ENCODE measurements at regions not wholly inside any gene's neighbourhood (a gene's known extent, or its start where the extent isn't known, plus 50 kb on each side); places are given as distances from the start of the nearest gene placed in this dataset.

- H3K18ac ChIP-seq (ENCODE audit: extremely low read depth, low read length): no peak overlapping the region
- DNase-seq (ENCODE audit: low read depth in 1 of 2, low spot score in 2 of 2) (no peak), FAIRE-seq (no peak)
- no peak overlapping the region for H3K9ac ChIP-seq (replicated peaks in 1 of 4; ENCODE audit: extremely low read depth in 1 of 4, low read depth in 3 of 4, low read length in 3 of 4)
- H2BK120ac ChIP-seq (replicated peaks; ENCODE audit: low read depth, low read length): no peak overlapping the region
- no peak overlapping the region for H3K23ac ChIP-seq (ENCODE audit: insufficient read length)
- POLR2A ChIA-PET (ENCODE audit: partially characterized antibody): interaction anchor here (0.7 kb wide), 1 partner anchor 13 kb away, joined by 4 read pairs; no protein-coding TSS in a partner anchor
- no peak overlapping the region for H2BK12ac ChIP-seq (ENCODE audit: low read depth, low read length)
- H3K36me3 ChIP-seq (ENCODE audit: control insufficient read depth in 2 of 4, insufficient read depth in 4 of 4, low read length in 3 of 4): no peaks in the 10 kb centered on the region; a peak in 1 of 8 replicates
- WGBS, 2 experiments (ENCODE audit: extremely low coverage in 1 of 2, insufficient coverage in 1 of 2, insufficient read length in 1 of 2, insufficient replicate concordance in 2 of 2, low coverage in 1 of 2, low lambda C conversion rate in 2 of 2, missing lambda C conversion rate in 1 of 2): 92 to 100% methylated on average over 1 of the region's 1 CpG
- no peaks in the 10 kb centered on the region for H3K4me1 ChIP-seq (replicated peaks in 1 of 4; ENCODE audit: control insufficient read depth in 3 of 4, insufficient read depth in 4 of 4, low read length in 3 of 4)
- H3K79me1 ChIP-seq (ENCODE audit: low read depth, low read length): no peaks in the 10 kb centered on the region
- no peak overlapping the region for H2AFZ ChIP-seq (ENCODE audit: low read length)
- H3K14ac ChIP-seq (ENCODE audit: insufficient read length): no peak overlapping the region
- no peak overlapping the region for H3K56ac ChIP-seq (replicated peaks; ENCODE audit: insufficient read length, low read depth, low read length)
- H3K9me3 ChIP-seq (ENCODE audit: insufficient read depth in 2 of 2, low read depth in 1 of 2, low read length in 1 of 2): no peaks in the 10 kb centered on the region
- H4K91ac ChIP-seq (replicated peaks; ENCODE audit: insufficient read length, low read length): no peak overlapping the region
- H2BK15ac ChIP-seq (ENCODE audit: low read length): no peak overlapping the region
- H3K4ac ChIP-seq (replicated peaks; ENCODE audit: insufficient read length, low read depth, low read length): no peak overlapping the region
- CTCF ChIA-PET (ENCODE audit: partially characterized antibody): no interaction called here
- H4K5ac ChIP-seq (ENCODE audit: insufficient read length, low read depth, low read length): no peak overlapping the region
- H3K27ac ChIP-seq (ENCODE audit: low read depth, low read length): no peak overlapping the region
- peaks cover 0 to 12% of the 10 kb centered on the region in 2 experiments for H4K20me1 ChIP-seq (replicated peaks in 1 of 2; ENCODE audit: control insufficient read depth in 1 of 2, insufficient read depth in 2 of 2, low read length in 2 of 2)
- H3K4me3 ChIP-seq (ENCODE audit: extremely low read depth in 1 of 4, insufficient read depth in 2 of 4, low read depth in 3 of 4, low read length in 4 of 4): no peak overlapping the region
- no peaks in the 10 kb centered on the region for H3K27me3 ChIP-seq (replicated peaks in 1 of 4; ENCODE audit: control insufficient read depth in 3 of 4, extremely low read depth in 1 of 4, insufficient read depth in 3 of 4, low read length in 3 of 4)
- no peak overlapping the region for H2AK5ac ChIP-seq (ENCODE audit: low read depth, low read length)
- H2BK5ac ChIP-seq (ENCODE audit: low read depth, low read length): no peak overlapping the region
- H3K23me2 ChIP-seq (ENCODE audit: low read depth, low read length): peaks cover 8% of the 10 kb centered on the region; the same call in 1 of the 2 replicates
- no peaks in the 10 kb centered on the region for H3K79me2 ChIP-seq (ENCODE audit: control insufficient read depth in 1 of 2, insufficient read depth in 2 of 2, low read length in 2 of 2)
- H2BK20ac ChIP-seq (ENCODE audit: low read length): no peak overlapping the region
- no peak overlapping the region for H3K4me2 ChIP-seq (ENCODE audit: insufficient read depth in 1 of 2, low read depth in 2 of 2, low read length in 2 of 2)
- H4K8ac ChIP-seq (ENCODE audit: extremely low read depth, insufficient read depth, low read length): no peak overlapping the region
- no peak for TF ChIP-seq RNF2 (IDR thresholded peaks at IDR 0.05; ENCODE audit: borderline replicate concordance, low read depth, low read length, missing control alignments, poor library complexity, severe bottlenecking)
- no peak for TF ChIP-seq FOSL1 (IDR thresholded peaks at IDR 0.05; ENCODE audit: insufficient read depth, low read depth, low read length)
- TF ChIP-seq KDM1A (IDR thresholded peaks at IDR 0.05; ENCODE audit: borderline replicate concordance, low read length): no peak
- no peak for TF ChIP-seq TAF1 (IDR thresholded peaks at IDR 0.05; ENCODE audit: low read depth, low read length)
- TF ChIP-seq BCL11A (IDR thresholded peaks at IDR 0.05; ENCODE audit: low read depth in 2 of 2, low read length in 2 of 2): no peak
- TF ChIP-seq PHF8 (conservative IDR thresholded peaks at IDR 0.05; ENCODE audit: low read depth, low read length): no peak
- TF ChIP-seq, protein P1, sequence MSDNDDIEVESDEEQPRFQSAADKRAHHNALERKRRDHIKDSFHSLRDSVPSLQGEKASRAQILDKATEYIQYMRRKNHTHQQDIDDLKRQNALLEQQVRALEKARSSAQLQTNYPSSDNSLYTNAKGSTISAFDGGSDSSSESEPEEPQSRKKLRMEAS (IDR thresholded peaks at IDR 0.05): no peak
- no peak for TF ChIP-seq JUN (IDR thresholded peaks at IDR 0.05; ENCODE audit: low read depth, low read length)
- TF ChIP-seq RBBP5 (IDR thresholded peaks at IDR 0.05; ENCODE audit: borderline replicate concordance, low read depth, low read length): no peak
- TF ChIP-seq SP4 (IDR thresholded peaks at IDR 0.05; ENCODE audit: low read length): no peak
- TF ChIP-seq ZNF274 (IDR thresholded peaks at IDR 0.05; ENCODE audit: borderline replicate concordance, extremely low read depth, low read length): no peak
- no peak for TF ChIP-seq TEAD4 (IDR thresholded peaks at IDR 0.05; ENCODE audit: low read depth, low read length)
- TF ChIP-seq RAD21 (IDR thresholded peaks at IDR 0.05 in 1 of 2, conservative IDR thresholded peaks at IDR 0.05 in 1 of 2; ENCODE audit: low read depth in 2 of 2, low read length in 2 of 2): no peak
- TF ChIP-seq TBP (IDR thresholded peaks at IDR 0.05; ENCODE audit: low read depth, low read length): no peak
Measured at GRCh38 chr16:81168406-81168805, 70.1 kb upstream of the BCO1 start.

Measured in H1 (cell line).